TTC549 (cell line): ENCODE measurements at regions not wholly inside any gene's neighbourhood (a gene's known extent, or its start where the extent isn't known, plus 50 kb on each side); places are given as distances from the start of the nearest gene placed in this dataset.
A peak's percentile ranks its signal among the peaks of the same experiment; 100 is the strongest.

Experiments used
- FAIRE-seq: peaks from 2 replicates; lab custom pipeline; 2012; peaks lifted over from hg19 to GRCh38; lab: Jason Lieb, UNC

DNA sequence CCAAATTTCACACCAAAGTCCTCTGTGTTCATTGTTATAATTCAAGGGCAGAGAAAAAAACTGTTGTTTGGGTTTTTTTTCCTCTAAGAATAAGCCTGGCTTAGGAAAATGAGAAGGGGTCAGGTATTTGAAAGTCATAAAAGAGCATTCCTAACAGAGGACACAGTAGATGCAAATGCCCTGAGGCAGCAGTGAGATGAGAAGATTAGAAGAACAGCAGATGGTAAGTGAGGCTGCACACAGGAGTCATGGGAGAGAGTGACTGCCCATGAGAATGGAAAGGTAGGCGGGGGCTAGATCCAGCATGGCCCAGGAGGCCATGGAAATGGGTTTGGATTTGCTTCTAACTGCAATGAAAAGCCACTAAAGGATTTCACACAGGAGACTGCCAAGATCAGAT is 107.5 kb upstream of the RBPJ start:
- FAIRE-seq = no peak

GRCh38 chr4:26214994-26215393 is 105.8 kb upstream of the RBPJ start:
- FAIRE-seq = no peak

DNA sequence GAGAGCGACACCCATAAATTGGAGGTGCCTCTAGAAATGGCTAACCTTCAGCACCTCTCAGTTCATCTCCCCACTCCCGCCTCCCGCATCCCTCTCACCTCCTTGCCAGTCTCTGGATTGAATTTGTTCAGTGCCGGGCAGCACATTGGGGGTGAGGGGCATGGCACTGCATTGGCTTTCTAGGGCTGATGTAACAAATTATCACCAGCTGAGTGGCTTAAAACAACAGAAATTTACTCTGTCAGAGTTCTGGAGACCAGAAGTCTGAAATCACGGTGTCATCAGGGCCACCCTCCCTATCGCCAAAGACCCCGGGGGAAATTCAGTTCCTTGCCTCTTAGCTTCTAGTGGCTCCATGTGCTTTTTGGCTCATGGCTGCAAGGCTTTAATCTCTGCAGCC is 105.1 kb upstream of the RBPJ start:
- no peak for FAIRE-seq

DNA sequence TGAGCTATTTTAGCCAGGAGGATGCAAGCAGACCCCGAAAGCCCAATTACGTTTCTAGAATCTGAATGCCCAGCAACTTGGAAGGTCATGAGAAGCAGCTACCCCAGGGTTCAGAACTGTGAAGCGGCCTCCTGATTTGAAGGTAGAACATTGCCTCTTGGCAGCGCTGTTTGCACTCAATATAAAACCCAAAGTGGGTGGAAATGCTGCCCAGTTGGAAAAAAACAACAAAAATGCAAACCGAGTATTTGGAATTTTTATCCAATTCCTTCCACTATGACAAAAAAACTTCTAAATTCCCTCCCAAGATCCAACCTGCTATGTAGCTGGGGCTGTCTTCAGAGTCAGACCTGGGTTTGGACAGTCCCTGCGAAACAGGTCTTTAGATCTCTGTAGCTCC is 103.3 kb upstream of the RBPJ start:
- FAIRE-seq = no peak

GRCh38 chr4:26217961-26218676 is 102.7 kb upstream of the RBPJ start:
- no peak for FAIRE-seq

DNA sequence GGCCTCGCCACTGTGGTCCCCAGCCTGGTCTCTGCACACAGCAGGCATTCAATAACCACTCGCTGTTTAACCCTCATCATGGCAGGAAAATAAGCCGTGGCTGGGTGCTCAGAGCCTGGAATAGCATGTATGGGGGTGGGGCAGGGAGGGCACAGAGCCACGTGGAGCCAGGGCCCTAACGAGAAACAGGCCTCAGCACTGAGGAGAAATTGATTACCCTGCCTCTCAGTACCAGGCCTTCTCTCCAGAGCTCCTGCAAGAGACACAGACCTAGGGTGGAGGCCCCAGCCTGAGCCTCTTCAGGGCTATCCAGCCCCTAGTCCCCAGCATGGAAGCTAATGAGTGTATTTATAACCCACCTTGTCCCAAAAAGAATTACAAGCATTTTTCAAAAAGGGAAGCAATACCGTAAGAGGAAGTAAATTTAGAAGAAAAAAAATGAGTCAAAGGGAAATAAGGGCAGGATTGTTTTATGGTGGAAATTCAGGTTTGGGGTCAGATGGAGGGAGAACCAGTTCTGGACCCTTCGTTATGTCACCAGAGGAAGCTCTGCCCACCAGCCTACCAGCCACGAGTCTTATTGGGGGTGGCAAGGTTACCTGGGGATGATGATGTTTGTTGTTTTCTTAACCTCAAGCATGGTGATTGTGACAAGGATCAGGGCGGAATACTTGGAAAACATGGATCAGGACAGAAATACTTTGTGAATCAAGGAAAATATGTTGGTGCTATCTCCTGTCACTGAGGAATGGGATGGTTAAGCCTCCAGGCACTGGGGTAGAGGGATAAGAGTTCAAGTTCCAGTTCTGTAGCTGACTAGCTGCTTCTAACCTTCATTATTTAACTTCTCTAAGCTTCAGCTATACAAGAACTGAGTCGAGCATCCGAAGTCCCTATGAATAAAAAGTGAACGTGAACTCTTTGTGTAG is 101.9 kb upstream of the RBPJ start:
- FAIRE-seq = no peak

GRCh38 chr4:26220696-26221095 is 100.1 kb upstream of the RBPJ start:
- FAIRE-seq = no peak

- FAIRE-seq = no peak
These were observed 97.7 kb upstream of the RBPJ start for GRCh38 chr4:26223155-26223554.

DNA sequence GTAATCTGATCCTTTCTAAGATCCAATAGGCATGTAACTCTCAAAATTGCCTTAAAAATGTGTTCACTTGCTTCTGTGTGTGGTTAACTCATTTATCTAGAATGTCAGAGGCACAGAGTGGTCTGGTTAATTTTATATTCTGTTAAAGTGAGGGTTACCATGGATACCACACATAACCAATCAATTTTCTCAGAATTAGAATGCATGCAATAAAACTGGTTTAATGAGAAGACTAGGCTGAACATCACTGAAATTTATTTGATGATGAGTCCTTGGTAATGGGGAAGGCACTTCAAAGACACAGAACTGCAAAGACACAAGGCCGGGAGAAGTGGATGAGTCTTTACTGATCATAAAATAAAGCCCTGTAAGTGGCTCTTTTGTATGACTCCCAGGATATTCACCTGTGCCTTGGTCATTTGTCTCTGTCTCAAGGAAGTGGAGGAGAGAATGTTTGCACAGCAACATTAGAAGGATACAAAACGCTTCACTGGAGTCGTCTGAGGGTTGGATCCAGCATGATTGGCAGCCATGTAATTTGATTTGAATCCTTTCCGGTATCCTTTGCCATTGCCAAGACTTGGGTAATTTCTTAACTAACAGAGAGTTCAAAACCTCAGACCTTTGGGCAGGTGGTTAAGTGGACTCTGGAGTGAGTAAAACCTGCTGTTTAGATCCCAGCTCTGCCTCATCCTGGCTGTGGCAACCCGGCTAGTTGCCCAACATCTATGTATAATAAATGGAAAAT is 94.0 kb upstream of the RBPJ start:
- FAIRE-seq = no peak

DNA sequence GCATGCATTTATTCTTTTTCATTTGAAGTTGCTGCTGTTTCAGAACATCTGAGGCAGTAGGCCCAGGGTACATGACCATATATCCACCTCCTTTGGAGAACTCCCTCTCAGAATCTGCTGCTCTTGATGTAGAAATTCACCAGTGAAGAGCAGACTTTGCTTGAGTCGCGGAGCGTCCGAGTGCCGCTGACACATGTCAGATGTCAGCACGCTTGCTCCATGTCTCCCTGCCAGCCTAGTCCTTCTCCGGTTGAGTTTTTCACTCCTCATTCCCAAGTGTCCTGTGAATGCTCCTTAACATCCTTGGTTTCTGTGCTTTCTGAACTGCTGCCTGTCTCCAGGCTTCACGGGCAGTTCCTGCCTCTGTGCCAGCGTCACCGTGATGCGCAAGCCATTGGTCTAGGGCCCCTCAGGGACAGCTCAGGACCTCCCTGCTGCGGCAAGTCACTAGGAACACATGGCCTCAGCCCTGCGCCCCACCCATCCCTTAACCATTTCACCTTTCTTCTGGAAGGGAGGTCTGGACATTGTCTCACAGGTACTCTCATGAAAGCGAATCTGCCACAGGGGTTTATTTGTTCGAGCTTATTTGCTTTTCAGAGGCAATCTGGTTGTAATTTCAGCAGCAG is 93.1 kb upstream of the RBPJ start:
- no peak for FAIRE-seq

DNA sequence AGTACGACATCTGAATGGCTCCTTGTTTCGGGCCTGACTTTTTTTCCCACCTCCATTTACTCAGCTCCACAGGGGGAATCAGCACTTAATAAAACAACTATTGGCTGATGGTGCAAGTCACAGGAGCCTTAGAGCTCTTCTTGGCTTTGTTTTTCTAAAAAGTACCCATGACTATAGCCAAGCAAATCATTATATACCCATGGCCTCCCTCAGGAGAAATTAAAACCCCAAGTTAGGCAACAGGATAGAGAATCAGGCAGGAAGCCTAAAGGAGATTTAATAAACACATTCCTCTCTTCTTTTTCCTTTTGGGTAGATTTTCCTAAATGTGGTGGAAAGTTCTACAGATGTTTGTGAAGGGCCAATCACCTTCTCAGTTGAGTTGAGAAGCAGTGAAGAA is 91.9 kb upstream of the RBPJ start:
- no peak for FAIRE-seq

- FAIRE-seq = no peak
These were observed 90.8 kb upstream of the RBPJ start for GRCh38 chr4:26229974-26230373.

DNA sequence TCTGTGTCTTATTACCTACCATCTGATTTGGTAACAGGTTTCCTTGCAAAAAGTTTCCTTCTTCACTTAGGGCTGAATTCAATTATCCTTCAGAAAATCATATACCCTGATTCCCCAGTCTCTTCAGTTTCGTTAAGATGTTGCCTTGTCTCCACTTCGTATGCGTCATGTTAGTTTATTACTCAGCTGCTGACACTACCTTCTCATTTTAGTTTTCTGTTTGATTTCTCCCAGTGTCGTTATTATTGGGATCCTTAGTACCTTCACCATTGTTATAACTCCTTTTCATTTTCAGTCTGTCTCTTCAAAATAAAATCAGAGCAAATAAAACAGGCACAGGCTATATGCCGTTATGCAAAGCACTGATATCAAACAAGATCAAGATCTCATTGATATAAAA is 87.5 kb upstream of the RBPJ start:
- FAIRE-seq = no peak

- FAIRE-seq = no peak
These were observed 85.3 kb upstream of the RBPJ start for GRCh38 chr4:26235500-26235899.

DNA sequence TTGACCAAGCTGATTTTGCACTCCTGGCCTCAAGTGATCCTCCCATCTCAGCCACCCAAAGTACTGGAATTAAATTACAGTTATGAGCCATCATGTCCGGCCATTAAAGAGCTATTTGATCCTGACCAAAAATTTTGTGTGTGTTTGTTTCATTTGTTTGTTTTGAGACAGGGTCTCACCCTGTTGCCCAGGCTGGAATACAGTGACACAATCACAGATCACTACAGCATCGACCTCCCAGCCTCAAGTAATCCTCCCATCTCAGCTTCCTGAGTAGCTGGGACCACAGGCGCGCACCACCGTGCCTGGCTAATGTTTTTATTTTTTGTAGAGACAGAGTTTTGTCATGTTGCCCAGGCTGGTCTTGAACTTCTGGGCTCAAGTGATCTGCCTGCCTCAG is 82.9 kb upstream of the RBPJ start:
- no peak for FAIRE-seq

DNA sequence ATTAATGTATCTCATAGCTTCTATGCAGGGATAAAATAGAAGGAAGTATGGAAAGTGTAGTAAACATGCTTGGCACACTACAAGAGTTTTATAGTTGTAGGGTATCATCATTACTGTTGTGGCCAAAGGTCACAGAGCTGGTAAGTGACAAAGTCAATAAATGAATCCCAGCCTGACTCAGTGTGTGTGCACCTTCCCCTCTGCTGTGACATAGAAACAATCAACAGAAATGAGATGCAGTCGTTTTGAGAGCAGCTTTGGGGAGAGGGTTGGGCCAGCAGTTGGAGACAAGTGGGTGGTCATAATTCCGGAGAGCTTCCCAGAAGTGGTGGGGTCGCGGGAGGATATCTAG is 82.4 kb upstream of the RBPJ start:
- FAIRE-seq = no peak

- FAIRE-seq = no peak
These were observed 81.8 kb upstream of the RBPJ start for GRCh38 chr4:26238778-26239679.

GRCh38 chr4:26239801-26240200 is 81.0 kb upstream of the RBPJ start:
- no peak for FAIRE-seq

- no peak for FAIRE-seq
These were observed 79.6 kb upstream of the RBPJ start for GRCh38 chr4:26241179-26241578.

GRCh38 chr4:26242451-26242850 is 78.4 kb upstream of the RBPJ start:
- no peak for FAIRE-seq

DNA sequence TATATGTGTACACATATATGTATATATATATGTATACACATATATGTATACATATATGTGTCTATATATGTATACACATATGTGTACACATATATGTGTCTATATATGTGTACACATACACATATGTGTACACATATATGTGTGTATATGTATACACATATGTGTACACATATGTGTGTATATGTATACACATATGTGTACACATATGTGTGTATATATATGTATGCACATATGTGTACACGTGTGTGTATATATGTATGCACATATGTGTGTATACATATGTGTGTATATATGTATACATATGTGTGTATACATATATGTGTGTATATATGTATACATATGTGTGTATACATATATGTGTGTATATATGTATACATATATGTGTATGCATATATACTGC is 76.7 kb upstream of the RBPJ start:
- FAIRE-seq = peak; percentile 60

- FAIRE-seq = no peak
These were observed 72.2 kb upstream of the RBPJ start for GRCh38 chr4:26248647-26249046.
